Prostate gland (tissue), 2 donors: ENCODE measurements at regions not wholly inside any gene's neighbourhood (a gene's known extent, or its start where the extent isn't known, plus 50 kb on each side); places are given as distances from the start of the nearest gene placed in this dataset.

Source experiments
- CTCF ChIP-seq, 4 experiments: fragments of 200-600 bp in 2 of 4; fragments of 450-650 bp in 2 of 4; sonication (generic) in 2 of 4; IDR thresholded peaks; 1 replicate in 3 of 4; 2 replicates in 1 of 4; pipeline ENCODE4 v1.5.1; 2016 to 2019; ENCODE audit warnings: antibody characterized with exemption in 4 of 4, mild to moderate bottlenecking in 2 of 4, moderate library complexity in 2 of 4
- POLR2A ChIP-seq: fragments of 450-650 bp; IDR thresholded peaks from one replicate; pipeline ENCODE4 v1.6.1; 2016; ENCODE audit warnings: antibody characterized with exemption, mild to moderate bottlenecking

GRCh38 chr7:131203291-131203976 is 124.2 kb upstream of the MKLN1 start:
- TF ChIP-seq CTCF (IDR thresholded peaks at IDR 0.05) = no peak
- no peak for TF ChIP-seq POLR2A
